Hypothalamus (tissue), 51 donors: ENCODE measurements at regions not wholly inside any gene's neighbourhood (a gene's known extent, or its start where the extent isn't known, plus 50 kb on each side); places are given as distances from the start of the nearest gene placed in this dataset.
"Not testable (repeated sequence)": the region's sequence is repeated elsewhere in the genome, so short reads cannot be mapped to it uniquely, and the experiment has no call there.

ENCODE experiments used
- DNase-seq, 51 donors: peaks; one replicate each; lab custom pipeline; 2025; lab: John Stamatoyannopoulos, UW

GRCh38 chr21:34217263-34217662 is 143.9 kb downstream of the MRPS6 start:
- no peak for DNase-seq

- DNase-seq, result no peak
These were observed 144.3 kb upstream of the KCNE2 start for GRCh38 chr21:34219334-34220060.

DNA sequence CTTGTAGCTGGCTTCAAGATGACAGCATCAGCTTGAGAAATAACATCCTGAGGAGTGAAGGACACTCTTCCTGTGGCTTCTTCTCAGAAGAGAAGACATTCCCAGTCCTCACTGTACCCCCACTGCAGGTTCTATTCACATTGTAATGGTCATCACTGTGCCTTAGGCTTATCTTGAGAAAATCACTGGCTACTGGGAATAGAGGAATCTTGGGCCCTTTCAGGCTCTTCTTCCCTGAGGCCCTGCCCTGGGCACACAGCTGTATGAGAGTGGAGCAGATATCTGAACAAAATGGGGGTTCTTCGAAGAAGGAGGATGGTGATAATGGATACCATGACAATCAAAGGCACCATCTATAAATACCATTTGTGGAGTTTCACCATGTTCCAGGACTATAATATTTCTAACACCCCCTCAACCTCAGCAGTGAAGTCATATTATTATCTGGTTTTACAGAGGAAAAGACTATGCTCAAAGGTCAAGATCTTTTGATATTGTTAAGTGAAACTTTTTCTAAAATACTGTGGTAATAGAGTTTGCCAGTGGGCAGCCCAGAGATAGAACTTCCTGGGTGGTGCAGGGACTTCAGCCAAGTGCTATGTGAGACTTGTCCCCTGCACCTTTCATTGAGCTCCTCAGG is 143.1 kb upstream of the KCNE2 start:
- DNase-seq, result no peak

- no peak for DNase-seq
These were observed 142.3 kb upstream of the KCNE2 start for GRCh38 chr21:34221331-34222030.

DNA sequence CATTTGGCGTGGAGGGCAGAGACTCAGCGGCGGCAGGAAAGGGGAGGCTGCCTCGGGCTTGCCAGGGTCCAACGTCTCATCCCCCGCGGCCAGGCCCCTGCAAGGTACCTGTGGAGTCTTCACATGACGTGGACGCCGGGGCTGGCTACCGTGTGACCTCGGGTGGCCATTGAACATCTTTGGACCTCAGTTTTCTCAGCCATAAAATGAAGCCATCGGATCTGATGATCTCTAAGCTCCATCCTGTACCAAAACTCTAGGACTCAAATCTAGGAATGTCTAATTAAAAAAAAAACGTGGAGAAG is 141.8 kb upstream of the KCNE2 start:
- no peak for DNase-seq

- no peak for DNase-seq
These were observed 140.4 kb upstream of the KCNE2 start for GRCh38 chr21:34223376-34223775.

DNA sequence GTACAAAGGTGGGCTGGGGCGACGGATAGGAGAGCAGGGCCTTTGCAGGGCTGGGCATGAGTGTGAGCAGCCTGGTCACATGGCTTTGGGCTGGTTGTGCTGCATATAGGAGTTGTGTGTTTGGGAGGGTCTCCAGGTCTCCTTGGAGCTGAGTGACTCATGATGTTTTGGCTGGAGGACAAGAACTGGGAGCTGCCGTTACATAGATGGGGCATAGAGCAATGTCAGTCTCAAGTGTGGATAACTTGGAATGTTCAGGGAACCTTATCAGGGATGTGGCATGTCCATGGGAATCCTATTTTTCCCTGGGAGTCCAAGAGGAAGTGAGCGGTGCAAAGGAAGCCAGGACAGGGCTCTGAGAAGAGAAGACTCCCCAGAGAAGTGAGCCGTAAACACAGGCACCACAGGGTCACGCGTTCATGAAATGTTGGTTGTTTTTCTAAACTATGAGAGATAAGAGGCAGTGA is 136.4 kb upstream of the KCNE2 start:
- no peak for DNase-seq

DNA sequence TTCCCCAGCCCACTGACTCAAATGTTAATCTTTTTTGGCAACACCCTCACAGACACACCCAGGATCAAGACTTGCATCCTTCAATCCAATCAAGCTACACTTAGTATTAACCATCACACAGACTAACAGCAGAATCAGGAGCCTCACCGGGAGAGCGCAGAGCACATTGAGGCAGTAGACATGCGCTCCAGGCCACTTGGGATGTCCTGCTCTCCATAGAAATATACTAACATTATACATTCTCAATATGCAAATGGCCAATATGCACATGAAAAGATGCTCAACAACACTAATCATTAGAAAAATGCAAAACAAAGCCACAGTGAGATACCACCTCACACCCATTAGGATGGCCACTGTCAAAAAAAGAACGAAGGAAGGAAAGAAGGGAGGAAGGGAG is 135.0 kb upstream of the KCNE2 start:
- no peak for DNase-seq

DNA sequence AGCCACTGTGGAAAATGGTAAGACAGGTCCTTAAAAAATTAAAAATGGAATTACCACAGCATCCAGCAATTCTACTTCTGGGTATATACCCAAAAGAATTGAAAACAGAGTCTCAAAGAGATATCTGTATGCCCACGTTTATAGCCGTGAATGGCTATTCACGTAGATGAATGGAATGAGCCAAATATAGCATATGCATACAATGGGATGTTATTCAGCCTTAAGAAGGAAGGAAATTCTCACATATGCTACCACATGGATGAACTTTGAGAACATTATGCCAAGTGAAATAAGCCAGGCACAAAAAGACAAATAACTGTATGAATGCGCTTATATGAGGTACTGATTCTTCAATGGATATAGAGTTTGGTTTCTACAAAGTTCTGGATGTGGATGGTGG is 134.5 kb upstream of the KCNE2 start:
- no peak for DNase-seq

GRCh38 chr21:34233741-34234140 is 130.1 kb upstream of the KCNE2 start:
- not testable (repeated sequence) for DNase-seq

DNA sequence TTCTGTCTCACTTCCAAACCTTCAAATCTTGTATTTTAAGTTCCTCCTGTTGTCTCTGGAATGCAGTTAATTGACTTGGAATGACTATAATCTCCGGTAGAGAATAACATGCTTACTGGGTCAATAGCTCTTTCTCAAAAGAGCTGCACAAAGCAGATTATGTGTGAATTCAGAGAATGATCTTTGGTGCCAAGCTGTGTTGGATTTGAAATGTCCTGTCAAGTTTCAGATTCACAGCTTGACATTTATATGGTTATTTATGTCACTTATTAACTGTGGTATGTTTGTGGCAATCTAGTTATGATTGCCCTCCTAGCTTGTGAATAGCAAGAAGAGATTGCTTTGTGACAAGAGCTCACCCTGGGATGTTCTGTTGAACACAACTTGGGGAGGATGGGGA is 128.3 kb upstream of the KCNE2 start:
- DNase-seq, result no peak

DNA sequence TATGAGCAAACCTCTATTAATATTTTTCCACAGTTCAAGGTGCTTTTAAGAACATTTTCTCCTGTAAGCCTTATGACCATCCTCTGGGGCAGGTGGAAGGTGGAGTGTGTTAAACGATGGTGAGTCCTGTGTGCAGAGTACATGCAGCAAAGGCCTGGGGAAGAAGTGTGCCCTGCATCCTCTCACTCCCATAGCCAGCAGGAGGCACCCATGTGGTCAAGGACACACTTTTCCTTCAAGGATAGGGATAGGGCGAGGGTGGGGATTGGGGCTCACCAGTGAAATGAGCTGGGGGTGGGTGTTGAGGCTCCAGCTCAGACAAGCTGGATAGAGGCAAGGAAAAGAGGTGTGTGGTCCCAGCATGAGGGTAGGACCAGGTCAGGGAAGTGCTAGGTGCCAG is 120.8 kb upstream of the KCNE2 start:
- DNase-seq, result no peak

- DNase-seq, result no peak
These were observed 120.2 kb upstream of the KCNE2 start for GRCh38 chr21:34243562-34243961.

DNA sequence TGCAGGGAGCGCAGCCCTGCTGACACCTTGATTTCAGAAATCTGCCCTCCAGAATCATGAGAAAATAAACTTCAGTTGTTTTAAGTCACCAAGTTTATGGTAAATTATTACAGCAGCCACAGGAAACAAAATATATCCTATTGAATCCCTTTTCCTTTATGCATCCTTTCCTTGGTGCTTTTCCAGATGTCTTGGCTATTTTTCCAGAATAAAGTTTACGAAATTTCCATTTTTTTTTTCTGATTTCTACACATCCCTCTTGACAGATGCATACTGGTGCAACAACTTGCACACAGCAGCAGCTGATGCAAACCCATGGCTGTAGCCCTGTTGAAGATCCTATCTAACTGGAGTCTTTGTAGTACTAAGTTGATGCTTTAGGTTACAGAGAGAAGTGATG is 111.1 kb upstream of the KCNE2 start:
- DNase-seq, result no peak

GRCh38 chr21:34255073-34255472 is 108.7 kb upstream of the KCNE2 start:
- no peak for DNase-seq

- no peak for DNase-seq
These were observed 103.4 kb upstream of the KCNE2 start for GRCh38 chr21:34260277-34261008.

DNA sequence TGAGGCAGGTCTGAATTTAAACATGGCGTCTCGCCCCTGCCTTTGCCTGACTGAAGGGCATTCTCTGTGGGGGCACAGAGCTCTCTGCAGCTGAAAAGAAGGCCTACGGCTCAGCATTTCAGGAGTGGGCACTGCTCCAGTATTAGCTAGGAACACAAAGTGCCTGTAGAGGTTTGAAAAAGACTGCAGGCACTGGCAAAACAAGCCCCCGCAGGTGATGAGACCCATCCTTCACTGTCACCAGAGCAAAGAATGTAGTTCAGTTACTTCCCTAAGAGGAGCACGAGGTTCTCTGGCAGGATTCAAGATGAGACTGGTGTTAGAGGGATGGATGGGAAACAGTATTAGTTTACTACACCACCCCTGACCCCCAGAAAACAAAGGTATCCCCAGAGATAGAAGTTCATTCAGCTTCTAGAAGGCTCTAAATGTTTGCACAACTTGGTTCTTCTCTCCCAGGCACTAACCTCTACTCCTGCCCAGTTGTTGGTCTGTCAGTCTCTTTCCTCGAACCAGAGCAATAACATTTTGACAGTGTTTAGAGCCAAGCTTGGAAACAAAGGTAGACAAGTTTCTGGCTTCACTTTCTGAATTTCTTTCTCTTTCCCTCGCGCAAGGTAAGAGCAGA is 101.9 kb upstream of the KCNE2 start:
- DNase-seq, result no peak

DNA sequence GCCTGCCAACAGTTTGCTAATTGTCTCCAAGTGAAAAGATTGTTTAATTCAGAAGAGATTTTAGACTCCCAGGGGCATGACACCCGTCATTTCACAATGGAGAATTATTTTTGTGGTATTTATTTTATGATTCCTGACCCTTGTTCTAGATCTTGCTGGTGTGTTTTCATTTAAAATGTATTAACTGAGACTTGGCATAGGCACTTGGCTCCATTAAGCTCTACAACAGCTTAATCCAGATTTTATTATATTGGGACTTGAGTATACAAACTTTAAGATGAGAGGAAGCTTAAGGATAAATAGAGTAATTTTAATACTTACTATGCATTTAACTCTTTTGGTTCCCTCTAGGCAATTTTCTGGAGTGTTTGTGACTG is 101.3 kb upstream of the KCNE2 start:
- DNase-seq, result no peak

GRCh38 chr21:34263629-34264028 is 100.2 kb upstream of the KCNE2 start:
- no peak for DNase-seq

DNA sequence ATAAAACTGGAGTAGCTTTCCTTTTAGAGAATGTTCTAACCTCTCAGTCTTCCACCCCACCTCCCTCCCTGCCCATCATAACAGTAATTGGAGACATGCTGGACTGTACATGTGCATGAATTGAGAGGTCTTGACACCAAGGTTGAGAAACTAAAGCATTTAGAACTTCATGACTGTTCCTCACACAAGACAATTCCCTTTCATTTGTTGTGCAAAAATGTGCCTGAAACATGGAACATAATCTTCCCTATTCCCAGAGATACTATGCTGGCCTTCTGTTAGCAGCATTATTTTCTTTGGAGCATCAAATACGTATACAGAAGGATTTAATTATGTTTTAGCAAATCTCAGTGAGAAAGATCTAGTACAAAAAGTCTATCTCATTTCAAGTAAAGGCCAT is 97.5 kb upstream of the KCNE2 start:
- no peak for DNase-seq

GRCh38 chr21:34268493-34268892 is 95.3 kb upstream of the KCNE2 start:
- no peak for DNase-seq
